ENCODE measurements at regions not wholly inside any gene's neighbourhood (a gene's known extent, or its start where the extent isn't known, plus 50 kb on each side); places are given as distances from the start of the nearest gene placed in this dataset.

DNA sequence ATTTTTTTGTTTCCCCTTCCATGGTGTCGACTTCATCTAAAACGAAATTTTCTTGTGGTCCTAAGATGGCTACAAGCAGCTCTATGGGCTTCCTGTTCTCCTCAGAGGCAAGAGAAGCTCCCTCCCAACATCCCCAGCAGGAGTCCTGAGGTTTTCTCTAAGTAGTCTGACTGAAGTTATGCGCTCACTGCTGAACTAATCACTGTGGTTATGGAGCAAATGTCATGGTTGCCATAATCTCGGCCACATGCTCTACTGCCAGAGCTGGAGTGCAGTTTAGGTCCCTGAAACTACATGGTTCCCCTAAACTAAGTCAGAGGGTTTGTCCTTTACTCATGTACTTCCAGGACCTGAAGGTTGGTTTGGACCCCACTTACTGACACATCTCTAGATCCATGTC is 68.0 kb upstream of the MAMDC2 start:
- TF ChIP-seq, protein P1, sequence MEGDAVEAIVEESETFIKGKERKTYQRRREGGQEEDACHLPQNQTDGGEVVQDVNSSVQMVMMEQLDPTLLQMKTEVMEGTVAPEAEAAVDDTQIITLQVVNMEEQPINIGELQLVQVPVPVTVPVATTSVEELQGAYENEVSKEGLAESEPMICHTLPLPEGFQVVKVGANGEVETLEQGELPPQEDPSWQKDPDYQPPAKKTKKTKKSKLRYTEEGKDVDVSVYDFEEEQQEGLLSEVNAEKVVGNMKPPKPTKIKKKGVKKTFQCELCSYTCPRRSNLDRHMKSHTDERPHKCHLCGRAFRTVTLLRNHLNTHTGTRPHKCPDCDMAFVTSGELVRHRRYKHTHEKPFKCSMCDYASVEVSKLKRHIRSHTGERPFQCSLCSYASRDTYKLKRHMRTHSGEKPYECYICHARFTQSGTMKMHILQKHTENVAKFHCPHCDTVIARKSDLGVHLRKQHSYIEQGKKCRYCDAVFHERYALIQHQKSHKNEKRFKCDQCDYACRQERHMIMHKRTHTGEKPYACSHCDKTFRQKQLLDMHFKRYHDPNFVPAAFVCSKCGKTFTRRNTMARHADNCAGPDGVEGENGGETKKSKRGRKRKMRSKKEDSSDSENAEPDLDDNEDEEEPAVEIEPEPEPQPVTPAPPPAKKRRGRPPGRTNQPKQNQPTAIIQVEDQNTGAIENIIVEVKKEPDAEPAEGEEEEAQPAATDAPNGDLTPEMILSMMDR (IDR thresholded peaks at IDR 0.05) = no peak
- TF ChIP-seq POLR2A (IDR thresholded peaks at IDR 0.05) = no peak

Measured in right lobe of liver (tissue), 4 donors.